ENCODE measurements at regions not wholly inside any gene's neighbourhood (a gene's known extent, or its start where the extent isn't known, plus 50 kb on each side); places are given as distances from the start of the nearest gene placed in this dataset.

- Mint-ChIP-seq H3K27ac (no peak overlapping the region), H3K4me1 (peaks cover 0 to 11% of the 10 kb centered on the region in 2 experiments; a peak in 3 of 4 replicates), H3K27me3 (ENCODE audit: low read depth) (no peaks in the 10 kb centered on the region), H3K9me3 (peaks cover 20 to 34% of the 10 kb centered on the region in 2 experiments), H3K4me3 (no peak overlapping the region), H3K36me3 (ENCODE audit: insufficient read depth in 1 of 3, low read depth in 3 of 3) (peaks cover 8 to 34% (median 25%) of the 10 kb centered on the region in 3 experiments)
- Histone ChIP-seq H2BK120ac (ENCODE audit: low read depth, low read length, poor library complexity, severe bottlenecking) (no peak overlapping the region), H3K79me1 (ENCODE audit: insufficient read depth, low read depth, low read length, poor library complexity, severe bottlenecking) (peaks cover 4% of the 10 kb centered on the region), H2BK15ac (ENCODE audit: low read depth, low read length) (no peak overlapping the region), H3K9me3 (ENCODE audit: control insufficient read depth, low read depth, low read length) (no peaks in the 10 kb centered on the region), H3K4me1 (ENCODE audit: insufficient read depth, low read length) (no peaks in the 10 kb centered on the region), H4K20me1 (ENCODE audit: control insufficient read depth, insufficient read depth, insufficient read length) (no peaks in the 10 kb centered on the region), H3K79me2 (ENCODE audit: insufficient read depth, low read length) (peaks cover 6% of the 10 kb centered on the region; the same call in 1 of the 2 replicates), H3K23me2 (ENCODE audit: insufficient read length, low read depth, low read length, poor library complexity, severe bottlenecking) (no peaks in the 10 kb centered on the region), H4K8ac (replicated peaks; ENCODE audit: insufficient read length, low read depth, low read length) (no peak overlapping the region), H2BK5ac (ENCODE audit: insufficient read length, low read length) (no peak overlapping the region), H3K4ac (ENCODE audit: low read depth, low read length) (no peak overlapping the region), H3K27me3 (ENCODE audit: insufficient read depth, low read length) (no peaks in the 10 kb centered on the region), H4K91ac (ENCODE audit: insufficient read length, low read depth, low read length) (no peak overlapping the region), H2AFZ (ENCODE audit: low read length) (no peak overlapping the region), H4K5ac (ENCODE audit: insufficient read length, low read depth, low read length) (no peak overlapping the region), H3K18ac (ENCODE audit: insufficient read length, low read depth, low read length) (no peak overlapping the region), H3K4me2 (ENCODE audit: insufficient read depth, insufficient read length, low read length) (no peak overlapping the region), H3K23ac (ENCODE audit: insufficient read length, low read depth, low read length) (no peak overlapping the region), H2BK20ac (ENCODE audit: low read depth, low read length, poor library complexity, severe bottlenecking) (no peak overlapping the region), H3K14ac (ENCODE audit: insufficient read depth, low read length) (no peak overlapping the region), H2BK12ac (ENCODE audit: insufficient read length, low read depth, low read length) (no peak overlapping the region), H3K9ac (ENCODE audit: extremely low read depth, insufficient read length, low read length) (no peak overlapping the region), H2AK5ac (ENCODE audit: insufficient read length, low read length) (no peak overlapping the region), H3K56ac (ENCODE audit: insufficient read length, low read depth, low read length) (no peak overlapping the region), H3K27ac (ENCODE audit: insufficient read length, low read depth, low read length) (no peak overlapping the region), H3T11ph (ENCODE audit: low read length) (no peak overlapping the region)
- TF ChIP-seq CTCF (conservative IDR thresholded peaks at IDR 0.05), result no peak
- no peak for DNase-seq
Measured at GRCh38 chr11:92424281-92424680, 199.7 kb downstream of the FAT3 start.
